ENCODE measurements at regions not wholly inside any gene's neighbourhood (a gene's known extent, or its start where the extent isn't known, plus 50 kb on each side); places are given as distances from the start of the nearest gene placed in this dataset.

DNA sequence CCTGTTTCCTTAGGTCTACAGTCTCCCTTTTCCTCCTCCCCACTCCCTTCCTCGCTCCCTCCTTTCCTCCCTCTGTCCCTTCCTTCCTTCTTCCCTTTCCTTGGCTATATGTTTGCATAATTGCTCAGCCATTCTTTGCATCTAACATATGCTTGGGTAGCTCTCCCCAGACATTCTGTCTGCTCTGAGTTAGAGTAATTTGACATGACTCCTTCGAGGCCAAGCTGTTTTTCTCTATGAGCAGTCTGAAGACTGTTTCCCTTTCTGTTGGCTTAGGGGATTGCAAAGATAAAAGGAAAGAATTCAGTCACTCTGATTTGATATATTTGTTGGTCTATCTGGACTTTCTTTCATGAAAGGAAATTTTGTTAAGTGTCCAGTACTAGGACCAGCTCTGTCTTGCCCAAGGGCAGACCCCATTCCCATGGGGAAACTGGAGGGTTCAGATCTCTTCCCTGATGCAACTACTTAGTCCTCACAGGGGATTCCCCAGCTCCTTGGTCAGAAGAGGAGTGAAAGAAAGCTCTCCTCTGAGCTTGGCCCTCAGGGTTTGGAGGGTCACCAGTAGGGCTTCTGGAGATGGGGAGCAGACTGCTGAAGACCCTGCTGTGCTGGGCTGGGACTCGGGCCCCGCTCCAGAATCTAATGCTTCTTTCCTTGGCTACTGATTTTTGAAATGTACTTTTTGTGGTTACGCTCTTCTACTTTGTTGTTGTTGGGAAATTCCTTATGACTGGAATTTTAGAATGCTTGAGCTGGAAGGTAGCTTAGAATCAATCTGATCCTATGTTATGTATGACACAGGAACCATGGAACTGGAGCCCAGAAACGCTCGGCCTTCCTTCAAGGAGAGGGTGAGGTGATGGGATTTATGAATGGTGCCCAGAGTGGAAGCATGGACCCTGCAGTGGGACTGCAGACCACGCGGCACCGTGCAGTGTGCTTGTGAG, 63.7 kb upstream of the SLC22A23 start:
- DNase-seq: peak; percentile 71

DNA sequence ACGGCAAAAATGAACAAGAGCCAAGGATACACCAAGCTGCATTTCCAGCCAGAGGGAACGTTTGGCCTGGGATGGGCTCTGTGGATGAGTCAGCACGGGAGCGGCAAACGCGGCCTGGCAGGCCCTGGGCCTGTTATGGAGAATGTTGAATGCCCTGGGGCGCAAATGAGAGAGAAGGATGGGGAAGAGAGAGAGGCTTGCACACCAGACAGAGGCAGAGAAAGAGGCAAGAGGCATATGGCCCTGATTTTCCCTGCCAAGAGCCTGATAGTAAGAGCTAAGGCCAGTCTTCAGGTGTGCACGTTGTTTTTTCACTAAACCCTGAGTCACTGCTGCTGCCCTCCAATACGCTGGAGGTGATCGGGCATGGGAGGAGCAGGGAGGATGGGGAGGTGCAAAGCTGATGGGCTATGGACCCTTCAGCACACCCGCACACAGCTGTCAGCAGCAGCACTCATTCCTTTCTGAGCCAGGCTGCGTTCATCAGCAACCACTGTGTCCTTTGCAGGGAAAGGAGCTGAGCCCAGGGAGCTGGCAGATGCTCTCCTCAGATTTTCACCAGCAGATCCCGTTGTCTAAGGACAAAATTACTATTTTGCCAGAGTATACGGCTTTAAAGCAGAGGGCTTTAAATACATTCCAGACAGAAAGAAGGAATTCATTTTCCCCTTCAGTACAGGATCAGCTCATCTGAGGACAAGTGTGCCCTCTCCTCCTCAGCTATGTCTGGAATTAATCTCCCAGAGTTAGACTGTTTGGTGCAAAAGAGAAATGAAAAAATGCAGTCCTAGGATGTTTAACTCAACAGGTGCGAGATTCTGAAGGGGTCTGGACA, 61.7 kb upstream of the SLC22A23 start:
- DNase-seq: peak; percentile 78

DNA sequence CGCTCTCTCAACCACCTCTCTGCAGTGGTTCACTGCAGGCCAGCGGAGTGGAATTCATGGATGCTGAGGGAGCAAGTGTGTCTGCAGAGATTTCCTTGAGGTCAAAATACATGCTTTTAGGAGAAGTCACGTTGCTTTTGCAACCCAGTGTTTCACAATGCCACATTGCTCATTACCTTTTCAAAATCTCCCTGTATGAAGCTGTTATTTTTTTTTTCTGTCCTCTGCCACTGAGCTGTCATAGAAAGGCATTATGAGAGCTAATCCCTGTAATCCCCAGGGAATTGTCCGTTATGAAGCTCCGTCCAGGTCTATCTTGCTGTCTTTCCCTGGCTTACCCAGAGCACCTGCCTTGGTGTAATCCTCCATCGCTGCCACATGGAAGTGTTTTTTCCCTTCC, 60.5 kb upstream of the SLC22A23 start:
- DNase-seq: peak; percentile 95

DNA sequence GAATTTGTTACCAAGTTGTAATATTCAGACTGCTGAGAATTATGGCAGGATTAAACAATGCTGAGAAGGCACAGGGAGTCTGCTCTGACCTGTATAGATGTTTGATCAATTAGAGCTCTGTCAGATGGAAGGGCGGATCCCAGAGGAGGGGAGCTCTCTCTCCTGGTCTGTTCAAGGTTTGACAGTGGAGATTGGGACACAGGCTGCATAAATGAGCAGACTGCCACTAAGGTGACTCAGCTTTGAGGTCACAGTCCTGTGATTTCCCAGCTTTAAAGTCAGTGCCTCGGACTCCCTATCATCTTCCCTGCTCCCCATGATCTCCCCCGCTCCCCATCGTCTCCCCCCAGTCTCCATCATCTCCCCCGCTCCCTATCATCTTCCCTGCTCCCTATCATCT, 59.2 kb upstream of the SLC22A23 start:
- no peak for DNase-seq

DNA sequence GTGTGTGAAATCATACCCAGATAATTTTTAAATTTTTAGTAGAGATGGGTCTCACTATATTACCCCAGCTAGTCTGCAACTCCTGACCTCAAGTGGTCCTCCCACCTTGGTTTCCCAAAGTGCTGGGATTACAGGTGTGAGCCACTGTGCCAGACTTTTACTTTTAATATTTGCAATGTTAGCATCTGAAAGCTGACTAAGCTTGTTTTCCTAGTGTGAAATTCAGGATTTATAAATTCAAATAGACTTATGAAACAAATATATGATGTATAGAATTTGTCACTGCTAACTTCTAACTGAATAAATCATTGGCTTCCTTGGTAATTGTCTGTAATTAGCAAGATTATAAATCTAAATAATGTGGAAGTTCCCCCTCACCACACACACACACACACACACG, 58.8 kb upstream of the SLC22A23 start:
- DNase-seq: no peak

DNA sequence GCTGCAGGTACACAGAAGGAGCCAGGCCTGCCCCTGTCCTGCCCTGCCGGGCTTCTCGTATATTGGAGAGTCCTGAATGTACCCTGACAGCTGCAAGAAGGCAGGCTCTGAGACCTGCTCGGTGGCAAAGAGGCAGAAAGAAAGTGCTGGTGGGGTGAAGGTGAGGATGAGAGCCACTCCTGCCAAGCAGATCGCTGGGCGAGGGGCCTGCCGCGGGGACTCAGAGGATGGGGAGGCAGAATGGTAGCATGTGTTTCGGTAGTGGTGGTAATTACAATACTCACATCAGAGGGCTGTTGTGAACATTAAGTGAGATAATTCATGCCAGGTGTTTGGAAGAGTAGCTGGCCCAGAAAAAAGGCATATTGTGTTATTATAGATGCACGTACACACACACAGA, 56.6 kb upstream of the SLC22A23 start:
- no peak for DNase-seq

DNA sequence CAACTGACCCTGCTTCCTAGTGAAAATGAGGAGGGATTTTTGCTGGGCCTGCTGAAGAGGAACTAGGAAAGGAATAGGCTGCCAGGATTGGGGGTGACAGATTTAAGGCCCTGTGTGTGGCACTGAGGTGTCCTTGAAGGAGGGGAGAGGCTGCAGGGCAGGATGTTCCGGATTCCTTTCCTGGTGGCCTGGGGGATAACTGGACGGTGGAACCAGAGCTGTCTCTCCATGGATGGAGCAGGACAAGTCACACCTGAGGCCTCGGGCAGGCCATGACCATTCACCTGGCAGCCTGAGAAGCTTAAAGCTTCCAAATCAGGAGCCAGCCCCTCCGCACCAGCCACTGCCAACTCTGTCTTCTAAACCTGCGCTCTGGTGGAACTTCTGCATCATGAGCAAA, 56.0 kb upstream of the SLC22A23 start:
- DNase-seq: no peak

DNA sequence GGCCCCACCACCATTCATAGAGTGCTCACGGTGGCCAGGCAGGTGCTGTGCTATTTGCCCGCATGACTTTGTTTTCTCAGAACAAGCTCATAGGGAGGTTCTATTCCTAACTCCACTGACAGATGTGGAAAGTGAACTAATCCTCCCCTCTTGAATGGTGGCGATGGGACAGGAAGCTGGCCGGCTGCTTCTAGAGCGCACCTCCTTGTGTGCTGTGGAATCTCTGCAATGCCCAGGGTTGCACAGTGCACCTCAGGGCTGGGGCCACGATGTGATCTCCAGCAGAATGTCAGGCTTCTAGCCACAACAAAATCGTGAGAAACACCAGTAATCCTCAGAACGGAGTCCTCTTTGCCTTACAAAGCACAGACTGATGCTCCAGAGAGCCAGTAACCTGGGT, 53.8 kb upstream of the SLC22A23 start:
- no peak for DNase-seq

DNA sequence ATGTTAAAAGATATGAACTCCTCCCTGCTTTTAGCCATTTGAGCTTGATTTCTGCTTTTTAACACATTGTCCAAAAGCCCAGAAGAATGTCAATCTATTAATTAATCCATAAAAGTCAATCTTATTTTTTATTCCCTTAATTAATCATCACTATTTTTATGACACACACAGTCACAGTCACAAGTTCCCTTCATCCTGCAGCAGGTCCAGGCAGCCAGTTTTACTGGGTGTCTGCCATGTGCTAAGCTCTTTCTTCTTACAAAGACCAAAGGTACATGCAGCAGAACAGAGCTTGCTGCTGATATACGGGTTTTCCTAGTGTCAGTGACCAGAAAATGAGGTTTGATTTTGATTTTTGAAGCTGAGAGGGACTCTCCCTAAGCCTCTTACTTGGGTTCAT, 53.3 kb upstream of the SLC22A23 start:
- DNase-seq: no peak

DNA sequence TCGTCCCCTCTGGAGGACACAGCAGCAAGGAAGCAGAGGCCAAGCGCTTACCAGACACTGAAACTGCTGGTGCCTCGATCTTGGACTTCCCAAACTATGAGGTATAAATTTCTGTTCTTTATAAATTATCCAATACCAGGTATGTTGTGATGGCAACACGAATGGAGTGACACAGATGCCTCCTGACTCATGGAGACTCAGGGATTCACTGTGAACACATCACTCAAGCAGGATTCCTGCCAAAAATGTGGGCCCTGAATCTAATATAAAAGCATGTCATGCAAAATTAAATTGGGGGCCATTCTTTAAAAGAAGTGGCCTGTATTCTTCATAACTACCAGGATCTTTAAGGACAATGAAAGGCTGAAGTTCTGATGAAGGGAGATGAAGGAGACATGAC, 52.5 kb upstream of the SLC22A23 start:
- DNase-seq: peak; percentile 75

DNA sequence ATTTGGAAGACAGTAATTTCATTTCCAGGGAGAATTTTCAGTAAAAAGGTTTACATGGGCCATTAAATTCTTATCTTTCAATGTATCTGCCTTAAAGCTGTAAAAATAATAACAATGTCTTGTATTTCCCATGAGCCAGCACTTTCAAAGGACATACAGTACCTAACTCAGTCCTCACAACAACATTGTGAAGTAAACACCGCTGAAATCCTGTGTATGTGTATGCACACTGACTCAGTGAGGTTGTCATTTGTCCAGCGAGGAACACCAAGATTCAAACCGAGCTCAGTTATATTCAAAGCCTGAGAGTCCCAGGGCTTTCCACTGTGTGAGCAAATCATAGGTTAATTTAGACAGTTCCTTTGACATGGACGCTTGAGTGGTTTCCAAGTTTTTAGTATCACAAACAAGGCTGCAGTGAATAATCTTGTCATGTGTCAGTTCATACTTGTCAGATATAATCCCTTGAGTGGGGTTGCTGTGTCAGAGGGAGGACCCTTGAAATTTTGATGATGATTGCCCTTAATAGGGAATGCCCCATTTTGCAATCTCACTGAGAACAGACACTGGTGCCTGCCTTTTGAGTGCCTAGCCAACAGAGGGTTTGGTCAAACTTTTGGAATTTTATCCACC, 50.0 kb upstream of the SLC22A23 start:
- DNase-seq: no peak
